HG02852 (cell line): ENCODE measurements at regions not wholly inside any gene's neighbourhood (a gene's known extent, or its start where the extent isn't known, plus 50 kb on each side); places are given as distances from the start of the nearest gene placed in this dataset.

Experiments
- ATAC-seq: cut with Tn5 transposase; IDR thresholded peaks from one replicate; pipeline ENCODE4 v1.9.1; 2021; ENCODE audit warnings: mild to moderate bottlenecking, moderate library complexity; ENCODE audit not compliant: unreplicated experiment

DNA sequence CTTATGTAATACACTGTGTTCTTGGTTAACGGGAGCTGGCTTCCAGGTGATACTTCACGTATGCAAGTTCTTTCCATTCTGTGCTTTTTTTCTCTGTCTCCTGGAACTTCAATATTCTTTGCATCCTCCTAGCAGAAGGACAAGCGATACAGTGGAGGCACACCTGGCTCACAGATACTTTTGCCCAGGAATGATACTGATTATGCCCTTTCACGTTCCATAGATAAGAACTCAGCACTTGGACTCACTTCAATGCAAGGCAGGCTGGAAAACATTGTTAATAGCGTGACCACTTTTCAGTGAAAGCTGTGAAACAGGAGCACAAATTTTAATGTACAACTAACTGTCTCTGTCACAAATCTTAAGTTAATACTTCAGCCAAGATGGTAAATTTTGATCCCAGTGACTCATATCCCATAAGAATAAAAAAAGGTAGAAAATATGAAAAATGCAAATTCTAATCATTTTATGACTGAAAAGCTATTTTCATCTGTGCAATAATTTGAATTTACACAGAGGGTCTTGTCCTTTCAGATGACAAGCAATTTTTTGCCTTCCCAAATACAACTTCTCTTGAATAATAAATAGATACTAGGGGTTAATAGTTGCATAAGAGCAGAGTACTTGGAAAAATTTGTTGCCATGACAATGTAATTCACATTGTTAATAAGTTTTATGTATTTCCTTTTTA, 919.0 kb downstream of the GALC start:
- no peak for ATAC-seq

DNA sequence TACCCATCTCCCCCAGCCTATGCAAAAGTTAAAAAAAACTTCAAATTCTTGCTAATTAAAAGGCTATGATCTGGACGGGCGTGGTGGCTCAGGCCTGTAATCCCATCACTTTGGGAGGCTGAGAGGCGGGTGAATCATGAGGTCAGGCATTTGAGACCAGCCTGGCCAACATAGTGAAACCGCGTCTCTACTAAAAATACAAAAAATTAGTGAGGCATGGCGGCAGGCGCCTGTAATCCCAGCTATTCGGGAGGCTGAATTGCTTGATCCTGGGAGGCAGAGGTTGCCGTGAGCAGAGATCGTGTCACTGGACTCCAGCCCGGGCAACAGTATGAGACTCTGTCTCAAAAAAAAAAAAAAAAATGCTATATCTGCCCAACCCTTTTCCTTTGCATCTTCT, 925.4 kb downstream of the GALC start:
- no peak for ATAC-seq

DNA sequence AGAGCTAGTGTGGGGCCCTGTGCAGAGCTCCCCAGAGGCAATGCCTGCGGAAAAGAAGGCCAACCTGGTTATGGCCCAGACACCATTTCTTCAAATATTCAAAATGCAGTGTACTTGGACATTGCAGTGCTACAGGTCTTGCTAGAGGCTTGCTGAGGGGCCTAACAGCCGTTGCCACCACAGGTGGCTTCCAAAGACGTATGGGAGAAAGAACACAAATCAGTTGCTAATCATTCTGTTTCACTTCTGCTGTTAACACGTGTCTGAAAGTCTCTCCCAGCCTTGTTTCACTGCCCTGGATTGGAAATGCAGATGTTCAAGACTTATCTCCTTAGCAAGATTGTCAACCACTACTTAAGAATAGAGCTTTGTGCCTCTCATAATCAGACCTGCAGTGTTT, 925.9 kb downstream of the GALC start:
- ATAC-seq, result no peak

DNA sequence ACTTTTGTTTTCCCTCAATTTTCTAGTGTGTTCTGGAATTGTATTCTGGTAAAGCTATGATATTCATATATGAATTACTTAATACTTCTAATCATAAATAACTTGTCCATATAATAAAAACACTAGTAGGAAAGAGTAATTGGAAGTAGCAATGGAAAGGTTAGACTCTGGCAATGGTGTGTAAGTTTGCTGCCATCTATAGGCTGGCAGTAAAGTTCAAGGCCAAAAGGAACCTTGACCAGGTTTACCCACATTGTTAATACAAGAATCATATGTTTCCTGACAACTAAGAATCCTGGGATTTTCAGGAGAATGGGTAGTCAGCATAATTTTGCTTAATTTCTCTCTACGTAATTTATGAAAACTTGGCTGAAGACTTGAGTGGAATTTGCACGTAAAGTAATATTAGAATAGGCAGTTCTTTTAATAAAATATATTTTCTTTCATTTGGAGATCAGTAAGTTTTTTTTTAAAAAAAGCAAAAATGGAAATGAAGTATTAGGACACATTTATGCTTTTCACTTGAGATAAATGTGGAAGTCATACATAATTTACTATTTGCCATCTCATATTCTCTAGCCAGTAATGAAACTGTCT, 926.7 kb downstream of the GALC start:
- no peak for ATAC-seq

DNA sequence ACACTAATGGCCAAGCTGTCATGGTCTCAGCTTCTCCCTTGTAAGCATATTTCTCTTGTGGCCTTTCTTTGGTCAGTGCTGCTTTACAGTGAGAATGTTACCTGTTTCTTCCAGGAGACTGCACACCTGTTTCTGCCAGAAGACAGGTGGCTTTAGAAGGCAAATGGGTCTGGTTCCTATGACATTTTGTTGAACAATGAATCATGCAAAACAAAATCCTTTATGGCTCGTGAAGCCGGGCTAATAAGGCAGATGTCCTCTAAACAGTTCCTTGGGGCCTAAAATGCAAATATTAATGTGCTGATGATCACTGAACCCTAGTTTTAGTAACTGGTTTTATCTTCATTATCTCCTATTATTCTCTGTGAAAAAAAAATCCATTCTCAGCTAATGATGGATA, 927.6 kb downstream of the GALC start:
- ATAC-seq, result no peak

DNA sequence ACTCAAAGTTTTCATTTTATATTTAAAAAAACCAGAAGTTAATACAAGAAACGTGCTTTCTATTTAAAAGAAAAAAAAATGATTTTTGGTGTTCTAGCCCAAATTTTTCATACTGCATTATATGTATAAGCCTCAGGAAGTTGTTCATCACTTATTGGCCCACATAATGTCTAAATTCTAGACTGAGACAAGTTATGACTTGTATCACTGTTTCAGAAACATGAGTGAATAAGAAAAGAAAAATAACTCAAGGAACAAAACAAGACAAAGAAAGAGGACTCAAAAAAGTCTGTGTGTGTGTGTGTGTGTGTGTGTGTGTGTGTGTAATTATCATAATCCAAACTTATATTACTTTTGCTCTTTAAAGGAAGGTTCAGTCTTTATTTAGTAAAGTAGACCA, 929.8 kb downstream of the GALC start:
- no peak for ATAC-seq

DNA sequence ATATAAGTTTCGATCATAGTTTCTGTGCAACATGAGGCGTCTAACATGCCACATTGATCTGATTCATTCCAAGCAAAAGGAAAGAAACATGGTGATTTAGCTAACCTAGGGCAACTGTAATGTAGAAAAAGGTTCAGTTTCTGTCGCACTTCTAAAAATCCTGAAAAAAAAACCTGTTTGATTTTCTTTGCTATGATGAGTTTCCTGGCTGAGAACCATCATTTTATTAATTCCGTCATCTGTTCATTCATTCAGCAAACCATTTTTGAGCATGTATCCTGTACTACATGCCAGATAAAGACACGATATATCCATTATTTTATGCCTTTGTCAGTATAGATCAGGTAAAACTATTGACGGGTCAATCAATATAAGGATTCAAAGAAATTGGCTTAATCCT, 932.6 kb downstream of the GALC start:
- no peak for ATAC-seq

DNA sequence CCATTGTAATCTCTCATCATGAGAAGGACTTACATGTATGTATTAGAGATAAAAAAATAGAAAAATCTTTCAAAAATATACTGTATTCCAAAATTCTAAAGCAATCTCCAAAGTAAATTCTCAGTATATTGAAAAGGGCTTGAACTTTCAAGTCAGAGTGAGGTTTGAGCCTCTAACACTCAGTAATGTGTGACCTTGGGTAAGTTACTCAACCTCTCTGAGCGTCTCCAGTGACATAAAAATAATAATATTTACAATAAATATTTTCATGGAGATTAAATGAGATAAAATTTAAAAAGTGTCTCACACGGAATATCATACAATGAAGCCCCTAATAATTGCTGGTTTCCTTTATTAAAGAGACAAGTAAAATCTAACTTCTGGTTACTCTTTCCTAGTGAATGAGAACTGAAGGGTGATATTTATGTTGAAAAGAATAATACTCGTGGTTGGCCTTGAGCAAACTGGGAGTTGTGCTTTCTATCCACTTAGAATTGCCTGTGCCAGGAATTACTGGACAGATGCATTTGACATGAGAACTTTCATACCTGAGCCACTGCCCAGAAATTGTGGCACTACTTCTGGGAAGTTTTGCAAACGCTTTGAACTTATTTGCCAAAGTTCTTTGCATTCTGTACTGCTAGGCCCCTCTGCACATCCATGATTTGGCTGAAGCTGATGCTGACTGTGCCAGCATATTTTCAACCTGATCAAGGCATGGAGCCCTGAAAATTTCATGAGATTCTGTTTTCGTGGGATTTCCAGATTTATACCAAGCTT, 933.7 kb downstream of the GALC start:
- no peak for ATAC-seq

DNA sequence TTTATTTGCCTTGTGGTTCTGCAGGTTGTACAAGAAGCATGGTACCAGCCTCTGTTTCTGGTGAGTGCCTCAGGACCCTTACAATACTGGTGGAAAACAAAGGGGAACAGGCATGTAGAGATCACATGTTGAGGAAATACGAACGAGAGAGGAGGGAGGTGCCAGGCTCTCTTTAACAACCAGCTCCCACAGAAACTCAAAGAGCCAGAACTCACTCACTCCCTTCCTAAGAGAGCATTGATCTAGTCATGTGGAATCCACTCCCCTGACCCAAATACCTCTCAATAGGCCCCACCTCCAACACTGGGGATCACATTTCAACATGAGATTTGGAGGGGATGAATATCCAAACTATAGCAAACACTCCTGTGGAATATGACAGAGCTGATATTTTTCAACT, 938.0 kb downstream of the GALC start:
- no peak for ATAC-seq

DNA sequence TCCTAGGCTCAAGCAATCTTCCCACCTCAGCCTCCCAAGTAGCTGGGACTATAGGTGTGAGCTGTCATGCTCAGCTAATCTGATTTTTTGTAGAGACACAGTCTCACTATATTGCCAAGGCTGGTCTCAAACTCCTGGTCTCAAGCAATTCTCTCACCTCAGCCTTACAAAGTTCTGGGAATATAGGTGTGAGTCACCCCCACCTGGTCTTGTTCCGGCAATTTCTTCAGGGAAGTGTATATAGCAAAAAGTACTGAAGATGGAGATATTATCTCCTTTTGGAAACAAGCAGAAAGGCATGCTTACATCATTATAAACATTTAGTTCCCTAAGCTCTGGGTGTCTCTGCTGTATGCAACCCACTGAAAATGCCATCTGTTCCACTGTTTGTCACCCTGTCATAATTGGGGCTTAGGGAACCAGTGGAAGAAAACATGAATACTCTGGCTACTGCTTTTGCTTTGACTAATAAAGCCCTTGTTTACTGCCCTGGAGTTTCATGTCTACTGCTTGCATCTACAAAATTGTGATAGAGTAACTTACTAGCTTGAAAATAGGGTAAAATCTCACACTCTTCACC, 940.2 kb downstream of the GALC start:
- no peak for ATAC-seq

DNA sequence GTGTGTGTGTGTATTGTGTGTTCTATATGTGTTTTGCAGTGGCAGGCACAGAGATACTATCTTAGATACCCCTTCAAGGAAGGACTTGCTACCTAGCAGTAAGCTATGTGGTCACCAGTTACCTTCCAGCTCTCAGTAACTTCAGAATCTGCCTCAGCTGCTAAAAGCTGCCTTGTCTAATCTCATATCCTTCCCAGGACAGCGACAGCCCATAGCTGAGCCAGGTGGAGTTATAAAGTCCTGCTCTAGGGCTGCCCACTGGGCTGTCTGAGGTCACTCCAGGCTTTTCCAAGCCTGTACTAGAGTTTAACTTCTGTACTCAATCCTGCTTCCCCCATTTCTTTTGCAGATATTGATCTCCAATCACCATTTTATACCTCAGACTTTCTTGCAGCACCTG, 942.6 kb downstream of the GALC start:
- no peak for ATAC-seq

DNA sequence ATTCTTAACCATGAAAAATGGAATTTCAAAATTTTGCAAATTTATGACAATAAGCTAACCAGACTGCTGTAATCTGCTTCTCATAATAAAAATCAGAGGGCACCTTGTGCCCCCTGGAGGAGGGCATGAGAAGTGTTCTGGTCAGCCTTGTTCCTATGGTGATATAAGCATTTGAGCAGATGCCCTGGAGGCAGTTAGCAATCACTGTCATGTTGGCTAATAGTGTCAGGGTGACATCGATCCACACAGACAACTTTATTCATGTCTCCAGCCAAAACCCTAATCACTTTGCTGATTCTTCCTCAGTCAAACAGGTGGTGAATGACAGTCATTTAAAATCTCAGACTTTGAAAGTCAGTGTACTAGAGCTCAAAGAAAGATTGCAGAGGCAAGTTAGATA, 943.0 kb downstream of the GALC start:
- ATAC-seq, result no peak

DNA sequence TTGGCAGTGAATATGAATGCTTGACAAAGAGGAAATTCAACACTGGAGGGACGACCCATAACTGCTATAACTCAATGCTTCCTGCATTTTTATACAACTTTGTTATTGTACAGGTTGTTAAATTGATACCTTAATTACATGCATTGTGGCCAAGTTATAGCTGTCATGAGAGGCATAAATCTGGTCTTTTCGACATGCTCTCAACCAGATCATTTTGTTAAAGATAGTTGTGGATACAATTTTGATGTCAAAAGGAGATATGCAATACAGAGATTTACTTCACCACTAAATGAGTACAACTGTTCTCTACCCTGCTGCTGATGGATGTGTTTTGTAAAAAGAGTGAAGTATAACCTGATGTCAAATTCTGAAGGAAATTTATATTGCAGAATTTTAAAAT, 946.0 kb downstream of the GALC start:
- ATAC-seq, result no peak

DNA sequence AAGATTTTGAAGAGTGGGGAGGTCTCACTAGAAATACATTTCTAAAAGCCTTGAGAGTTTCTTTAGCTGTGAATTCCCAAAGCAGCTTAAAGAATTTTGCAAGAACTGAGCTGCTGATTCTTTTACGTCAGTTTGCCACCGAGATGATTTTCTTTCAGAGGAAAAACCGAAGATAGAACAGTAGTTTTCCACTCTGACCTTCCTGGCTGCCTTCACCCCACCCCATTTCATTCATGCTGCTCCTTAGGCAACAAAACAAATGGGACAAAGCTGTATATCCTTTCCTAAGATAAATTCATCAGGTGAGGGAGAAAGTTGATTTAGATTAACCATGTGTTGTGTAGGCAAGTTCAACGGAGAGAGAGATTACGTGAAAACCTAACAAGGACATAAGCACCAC, 947.0 kb downstream of the GALC start:
- ATAC-seq, result no peak

DNA sequence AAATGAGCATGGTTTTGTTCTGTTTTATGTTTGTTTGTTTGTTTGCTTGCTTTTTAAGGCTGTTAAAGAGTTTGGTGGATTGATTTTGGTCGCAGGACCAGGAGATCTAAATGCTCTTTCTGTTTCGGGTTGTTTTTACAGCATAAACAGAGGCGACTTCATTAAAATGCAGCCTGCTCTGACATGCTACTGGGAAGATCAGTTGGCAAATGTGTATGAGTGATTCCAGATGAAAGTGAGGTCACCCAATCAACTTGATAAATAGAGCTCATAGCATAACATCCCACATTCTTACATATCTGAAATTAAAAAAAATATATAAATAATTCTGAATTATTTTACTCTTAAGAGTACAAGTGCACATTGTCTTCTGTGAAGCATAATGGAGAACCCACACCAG, 947.7 kb downstream of the GALC start:
- ATAC-seq, result no peak

DNA sequence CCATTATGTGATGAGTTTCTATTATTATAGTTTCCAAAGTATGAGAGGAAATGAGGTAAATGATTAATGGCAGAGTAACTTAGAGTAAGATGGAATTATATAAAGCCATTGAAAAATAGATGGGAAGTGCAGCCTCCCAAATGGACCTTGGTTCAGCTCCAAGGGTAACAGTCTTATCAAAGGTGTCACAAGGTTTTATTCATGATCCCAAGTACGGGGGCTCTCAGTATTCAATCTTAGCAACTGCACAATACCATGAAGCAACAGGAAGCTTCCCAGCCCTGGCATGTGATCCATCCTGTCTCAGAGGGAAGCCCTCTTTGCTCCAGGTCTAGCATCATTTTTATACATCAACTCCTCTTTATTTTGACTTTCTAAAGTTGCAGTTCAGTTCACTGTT, 948.2 kb downstream of the GALC start:
- no peak for ATAC-seq

DNA sequence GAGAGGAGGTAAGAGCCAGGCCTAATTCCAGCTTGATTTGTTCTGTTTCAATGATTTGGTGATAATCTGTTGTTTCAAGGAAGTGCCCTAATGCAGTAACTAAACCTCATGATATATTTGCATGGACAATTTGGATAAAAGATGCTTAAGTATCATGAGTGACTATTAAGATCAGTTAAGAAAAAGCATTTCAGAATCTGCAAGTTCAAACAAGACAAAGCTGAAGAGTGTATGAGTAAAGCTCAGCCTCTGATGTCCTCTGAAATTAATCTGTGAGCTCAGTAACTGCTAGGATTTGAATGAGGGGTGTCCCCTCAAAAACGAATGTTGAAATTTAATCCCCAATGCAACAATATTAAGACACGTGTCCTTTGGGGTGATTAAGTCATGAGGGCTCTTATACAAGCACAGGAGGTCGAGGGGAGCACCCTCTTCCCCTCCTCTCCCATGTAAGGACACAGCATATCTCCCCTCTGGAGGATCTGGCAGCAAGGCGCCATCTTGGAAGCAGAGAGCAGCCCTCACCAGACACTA, 949.2 kb downstream of the GALC start:
- no peak for ATAC-seq

DNA sequence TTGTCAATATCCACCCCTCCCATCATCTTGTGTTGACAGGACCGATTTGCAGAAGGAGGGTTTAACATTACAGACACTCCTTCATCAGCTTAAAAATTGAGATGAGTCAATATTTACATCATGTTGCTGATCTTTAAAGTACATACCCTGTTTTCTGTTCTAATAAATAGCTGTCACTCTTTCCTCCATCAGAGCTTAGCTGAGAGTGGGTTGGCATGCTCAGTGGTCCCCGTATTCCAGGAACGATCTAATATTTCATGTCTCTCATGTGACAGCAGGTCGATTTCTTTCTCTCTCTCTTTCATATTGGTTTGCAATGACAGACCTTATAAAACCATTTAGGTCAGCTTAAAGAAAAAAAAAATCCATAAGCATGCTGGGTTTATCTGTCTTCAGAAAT, 950.6 kb downstream of the GALC start:
- no peak for ATAC-seq

DNA sequence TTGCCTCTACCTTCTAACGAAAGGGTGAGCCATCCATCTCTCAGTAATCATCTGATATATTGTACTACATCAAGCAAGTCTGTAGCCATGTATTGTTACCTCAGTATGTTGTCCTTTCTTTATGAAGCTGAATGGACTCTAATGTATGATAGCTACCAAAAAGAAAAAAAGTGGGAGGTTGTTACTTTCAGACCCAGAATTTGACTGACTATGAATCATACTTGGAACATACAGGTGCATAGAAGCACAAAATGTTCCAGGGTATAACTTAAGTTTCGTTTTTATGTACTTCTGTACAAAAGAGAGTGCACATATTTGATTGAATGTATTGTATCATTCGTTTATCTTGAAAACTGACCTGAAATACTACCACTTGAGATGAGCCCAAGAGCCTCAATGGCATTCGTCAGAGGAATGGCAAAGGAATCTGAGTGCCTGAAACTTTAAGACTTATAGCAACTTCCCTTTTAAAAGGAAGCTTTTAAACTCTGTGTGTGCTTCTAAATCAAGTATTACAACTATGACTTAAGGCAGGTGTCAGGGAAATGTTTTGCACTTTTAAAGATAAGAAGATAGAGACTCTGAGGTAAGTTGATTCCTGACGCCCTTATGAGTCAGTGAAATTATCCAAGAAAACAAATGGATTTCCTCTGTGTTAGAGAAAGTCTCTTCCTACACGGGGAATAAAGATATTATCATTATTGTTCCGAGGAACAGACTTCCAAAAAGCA, 951.5 kb downstream of the GALC start:
- ATAC-seq, result no peak

DNA sequence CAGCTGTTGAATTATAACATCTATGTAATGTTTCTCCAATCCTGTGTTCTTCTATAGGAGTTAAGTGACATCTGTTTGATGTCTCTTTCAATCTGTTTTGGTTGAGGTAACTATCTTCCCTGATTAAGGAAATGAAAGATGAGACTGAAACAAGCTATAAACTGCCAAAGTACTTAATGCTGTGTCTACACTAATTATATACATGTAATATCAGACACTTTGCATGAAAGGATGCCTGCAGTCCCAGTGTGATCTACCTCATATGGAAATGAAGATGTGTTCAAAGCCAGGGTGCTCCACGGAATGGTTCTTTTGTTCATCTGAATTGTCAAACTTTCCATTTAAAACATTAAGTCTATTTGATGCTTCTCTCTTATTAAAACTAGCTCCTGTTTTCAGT, 958.3 kb downstream of the GALC start:
- ATAC-seq, result no peak

DNA sequence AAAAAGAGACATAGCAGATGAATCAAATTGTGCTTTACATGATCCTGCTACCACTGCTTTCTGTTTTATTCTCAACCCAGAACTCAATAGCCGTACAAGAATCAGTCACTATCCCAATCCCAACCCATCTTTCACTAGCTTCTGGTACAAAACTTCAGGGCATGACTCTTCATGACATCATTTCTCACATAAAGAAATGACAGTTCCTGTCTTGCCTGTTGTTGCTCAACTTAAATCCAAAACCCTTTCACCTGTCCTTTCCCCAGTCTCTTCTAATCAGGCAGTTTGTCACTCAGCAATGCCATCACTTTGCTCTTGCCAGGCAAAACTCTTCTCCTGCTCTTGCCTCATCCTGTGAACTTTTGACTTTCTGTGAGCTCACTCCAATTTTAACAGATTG, 962.8 kb downstream of the GALC start:
- no peak for ATAC-seq
